Dermis blood vessel endothelial cell (primary cell): ENCODE measurements at regions not wholly inside any gene's neighbourhood (a gene's known extent, or its start where the extent isn't known, plus 50 kb on each side); places are given as distances from the start of the nearest gene placed in this dataset.
"Not testable (repeated sequence)": the region's sequence is repeated elsewhere in the genome, so short reads cannot be mapped to it uniquely, and the experiment has no call there.

Experiments used
- DNase-seq: peaks from one replicate; pipeline ENCODE4 v3.0.0; 2010

DNA sequence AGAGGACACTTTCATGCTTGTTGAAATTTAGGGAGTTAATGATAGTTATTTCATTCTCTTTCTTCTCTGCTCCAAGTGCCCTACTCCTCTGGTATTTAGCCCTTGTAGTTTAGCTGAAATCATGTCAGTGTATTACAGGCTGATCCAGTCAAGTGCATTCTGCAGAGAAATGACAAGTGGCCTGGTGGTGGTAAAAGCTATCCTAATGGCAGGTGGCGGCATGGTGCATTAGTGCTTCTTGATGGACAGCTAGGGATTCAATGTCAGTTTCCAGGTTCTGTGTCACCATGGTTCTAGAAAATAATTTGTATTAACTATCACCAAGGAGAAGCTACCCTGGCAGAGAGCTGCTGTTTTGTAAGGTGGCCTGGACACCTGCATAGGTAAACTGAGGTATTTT lies 90.0 kb upstream of the BNIP2 start:
- DNase-seq, result no peak

DNA sequence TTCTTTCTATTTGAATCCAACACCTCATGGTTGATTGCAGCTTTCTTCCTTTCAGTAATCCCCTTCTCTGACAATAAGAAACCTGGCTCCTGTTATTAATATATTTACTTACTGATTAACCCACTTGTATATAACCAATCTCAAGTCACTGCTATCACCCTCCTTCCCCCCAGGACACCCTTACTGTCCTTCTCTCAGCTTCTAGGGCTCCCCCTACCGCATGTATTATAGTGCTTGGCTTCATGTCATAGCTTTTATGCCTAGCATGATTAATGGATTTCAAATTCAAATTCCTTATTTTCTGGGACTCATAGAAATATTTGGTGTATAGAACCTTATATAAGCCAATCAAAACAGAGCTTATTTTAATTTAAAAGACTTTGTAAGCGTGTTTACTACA lies 75.7 kb upstream of the BNIP2 start:
- peak; percentile 2 for DNase-seq

DNA sequence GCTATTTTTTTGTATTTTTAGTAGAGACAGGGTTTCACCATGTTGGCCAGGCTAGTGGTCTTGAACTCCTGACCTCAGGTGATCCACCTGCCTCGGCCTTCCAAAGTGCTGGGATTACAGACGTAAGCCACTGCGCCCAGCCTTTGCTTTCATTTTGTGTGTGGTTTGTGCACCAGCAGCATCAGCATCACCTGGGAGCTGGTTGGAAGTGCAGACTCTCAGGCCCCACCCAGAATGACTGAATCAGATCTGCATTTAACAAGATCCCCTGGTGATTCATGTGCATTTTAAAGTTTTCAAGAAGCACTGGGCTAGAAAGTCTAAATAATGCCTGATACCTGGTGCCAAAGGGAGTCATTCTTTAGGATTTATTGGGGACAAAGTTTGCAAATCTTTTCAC lies 73.4 kb upstream of the BNIP2 start:
- no peak for DNase-seq

DNA sequence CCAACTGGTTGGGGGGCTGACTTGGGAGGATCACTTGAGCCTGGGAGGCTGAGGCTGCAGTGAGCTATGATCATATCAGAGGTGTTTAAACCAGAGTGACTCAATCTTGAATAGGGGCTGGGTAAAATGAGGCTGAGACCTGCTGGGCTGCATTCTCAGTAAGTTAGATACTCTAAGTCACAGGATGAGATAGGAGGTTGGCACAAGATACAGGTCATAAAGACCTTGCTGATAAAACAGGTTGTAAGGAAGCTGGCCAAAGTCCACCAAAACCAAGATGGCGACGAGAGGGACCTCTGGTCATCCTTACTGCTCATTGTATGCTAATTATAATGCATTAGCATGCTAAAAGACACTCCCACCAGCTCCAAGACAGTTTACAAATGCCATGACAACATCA lies 71.1 kb upstream of the BNIP2 start:
- not testable (repeated sequence) for DNase-seq

DNA sequence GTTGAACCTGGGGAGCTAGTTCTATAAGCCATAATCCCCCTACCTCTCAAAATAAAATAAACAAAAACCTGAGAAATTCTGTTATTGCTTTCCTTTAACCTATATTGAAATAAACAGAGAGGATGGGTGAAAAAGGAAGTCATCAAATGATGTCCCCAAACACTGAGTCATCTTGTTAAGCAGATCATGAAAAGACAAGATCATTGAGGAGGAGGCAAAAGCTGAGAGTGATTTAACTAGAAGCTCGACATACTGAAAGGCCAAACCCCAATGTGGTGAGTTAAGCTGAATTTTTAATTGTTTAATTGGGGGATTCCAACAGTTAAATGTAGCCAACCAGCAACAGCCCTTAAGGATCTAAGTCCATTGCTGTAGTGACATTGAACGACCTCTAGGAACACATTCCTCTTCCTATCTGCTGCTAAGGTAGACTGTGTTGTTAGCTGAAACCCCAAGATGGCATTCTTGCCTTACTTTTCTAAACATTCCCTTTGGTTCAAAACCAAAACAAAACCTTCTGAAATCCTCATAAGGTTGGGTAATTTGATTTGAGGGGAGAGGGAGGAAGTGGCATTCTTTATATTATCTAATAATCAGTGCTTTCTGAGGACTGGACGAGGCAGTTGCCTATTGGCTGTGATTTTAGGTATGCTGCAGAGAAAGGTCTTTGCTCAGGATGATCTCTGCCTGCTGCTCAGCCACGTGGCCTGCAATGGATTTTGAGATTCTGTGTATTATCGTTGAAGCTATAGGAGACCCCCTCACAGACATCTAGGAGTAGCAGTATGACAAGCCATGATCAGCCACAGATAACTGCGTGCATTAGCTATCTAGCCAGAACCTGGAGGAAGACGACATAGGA lies 62.7 kb upstream of the BNIP2 start:
- DNase-seq, result peak; percentile 17

DNA sequence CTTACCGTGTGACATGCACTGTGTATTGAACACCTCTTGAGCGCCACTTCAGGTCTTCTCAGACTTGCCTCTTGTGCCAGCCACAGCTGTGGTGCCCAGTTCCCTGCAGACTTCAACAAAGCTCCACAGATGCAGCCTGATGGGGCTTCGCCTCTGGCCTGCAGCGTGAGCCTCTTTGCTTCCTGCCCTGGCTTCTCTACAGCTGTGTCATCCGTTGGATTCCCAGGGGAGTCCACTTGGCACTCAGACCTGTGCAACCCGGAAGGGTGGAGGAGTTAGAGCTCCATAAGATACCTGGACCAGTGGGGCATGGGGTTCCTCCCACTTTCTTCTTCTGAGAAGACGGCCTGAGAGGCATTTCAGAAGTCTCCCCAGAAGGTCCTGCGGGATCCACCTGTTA lies 57.7 kb upstream of the BNIP2 start:
- DNase-seq, result no peak

DNA sequence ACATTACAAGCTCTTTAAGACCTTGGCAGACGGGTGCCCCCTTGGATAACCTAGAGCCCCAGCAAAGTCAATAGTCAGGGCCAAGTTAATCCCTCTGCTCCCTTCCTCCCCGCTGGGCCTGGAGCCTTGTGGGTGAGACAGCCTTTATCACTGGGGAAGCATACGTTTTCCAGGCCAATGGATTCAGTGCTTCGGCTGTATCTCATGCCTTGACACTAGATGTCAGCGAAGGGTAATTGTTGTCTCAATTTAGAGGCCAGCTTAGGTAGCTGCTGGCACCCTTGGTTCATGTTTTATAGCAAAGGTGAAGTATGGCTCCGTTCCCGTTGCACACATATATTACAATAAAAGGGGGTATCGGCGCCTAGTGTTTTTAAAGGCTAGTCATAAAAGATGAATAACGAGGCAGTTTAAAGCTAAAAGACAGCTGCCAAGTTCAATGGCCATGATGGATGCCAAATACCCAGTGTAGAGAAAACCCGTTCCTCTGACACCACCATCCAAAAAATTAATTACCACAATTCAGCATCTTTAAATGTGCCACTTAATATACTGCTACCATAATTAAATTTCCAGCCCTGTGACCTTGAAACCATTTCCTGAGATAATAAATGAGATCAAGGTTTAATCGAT lies 52.3 kb upstream of the BNIP2 start:
- DNase-seq, result peak; percentile 14

DNA sequence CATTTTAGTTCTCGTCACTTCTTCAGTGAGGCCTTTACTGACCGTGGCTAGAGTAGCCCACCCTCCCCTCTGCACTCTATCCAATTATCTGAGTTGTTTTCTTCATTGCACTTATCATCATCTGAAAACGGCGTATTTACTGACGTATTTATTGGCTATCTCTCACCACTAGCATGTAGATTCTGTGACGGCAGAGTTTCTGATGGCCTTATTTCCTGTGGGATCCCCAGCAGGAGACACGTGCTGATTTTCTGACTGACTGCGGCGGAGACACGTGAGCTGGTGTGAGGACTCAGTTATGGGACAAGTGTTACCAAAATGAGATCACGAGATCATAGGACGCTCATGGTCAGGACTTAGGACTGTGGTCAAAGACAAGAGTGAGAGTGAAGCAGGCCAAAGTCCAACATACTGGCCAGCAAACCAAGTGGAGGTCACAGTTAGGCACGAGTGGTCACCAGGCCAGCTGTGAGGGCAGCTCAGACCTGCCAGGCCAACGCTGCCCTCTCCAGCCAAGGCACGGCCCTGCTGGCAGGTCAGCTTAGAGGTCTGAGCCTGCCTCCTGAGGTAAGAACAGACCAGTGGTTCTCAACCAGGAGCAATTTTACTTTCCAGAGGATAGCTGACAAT lies 50.6 kb upstream of the BNIP2 start:
- DNase-seq, result no peak
